T-helper 1 cell treated with Interleukin-12 subunit alpha and Interleukin-12 subunit beta and Interleukin-4 antibody, amounts not matched to agents 30 ng/mL and 1 ng/mL, for 36 hours (primary cell): ENCODE measurements at regions not wholly inside any gene's neighbourhood (a gene's known extent, or its start where the extent isn't known, plus 50 kb on each side); places are given as distances from the start of the nearest gene placed in this dataset.
"Not testable (repeated sequence)": the region's sequence is repeated elsewhere in the genome, so short reads cannot be mapped to it uniquely, and the experiment has no call there.

Source experiments
- intact Hi-C: fragments of 100-400 bp; cut with micrococcal nuclease; formaldehyde crosslinking; loops from one replicate; pipeline ENCODE4 v1.15.1; 2024

DNA sequence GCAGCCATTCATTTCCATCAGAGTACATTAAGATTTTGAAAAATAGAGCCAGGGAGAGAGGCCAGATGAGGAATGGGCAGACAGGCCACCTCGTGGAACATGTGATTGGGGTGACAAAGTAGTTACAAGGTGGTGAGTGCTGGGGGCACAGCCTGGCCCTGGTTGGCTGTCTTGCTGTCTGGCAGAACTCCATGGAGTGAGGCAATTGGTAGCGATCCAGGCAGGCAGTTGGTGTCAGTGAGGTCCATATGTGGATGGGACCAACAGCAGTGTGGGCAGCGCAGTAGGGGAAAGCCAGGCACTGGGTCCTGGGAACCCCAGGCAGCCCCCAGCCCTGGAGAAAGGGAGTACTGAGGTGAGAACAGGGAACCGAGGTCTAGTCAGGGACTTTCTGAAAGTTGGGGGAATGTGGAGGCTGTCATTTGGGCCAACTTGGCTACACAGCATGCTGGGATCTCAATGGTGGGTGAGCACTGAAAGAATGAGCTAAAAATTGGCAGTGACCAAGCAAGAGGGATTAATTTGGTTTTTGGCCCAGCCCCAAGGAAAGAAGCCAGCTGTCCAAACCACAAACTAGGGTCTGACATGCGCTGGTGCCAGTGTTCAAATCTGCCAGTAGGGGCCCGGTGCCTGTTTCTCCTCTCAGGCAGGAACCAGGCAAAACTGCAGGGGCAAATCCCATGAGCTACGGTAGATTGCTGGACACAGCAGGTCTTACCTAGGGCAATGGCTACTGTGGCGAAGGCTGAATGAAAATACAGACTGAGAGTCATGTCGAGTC is 61.4 kb upstream of the E2F3 start:
- intact Hi-C loops: no loop called here

DNA sequence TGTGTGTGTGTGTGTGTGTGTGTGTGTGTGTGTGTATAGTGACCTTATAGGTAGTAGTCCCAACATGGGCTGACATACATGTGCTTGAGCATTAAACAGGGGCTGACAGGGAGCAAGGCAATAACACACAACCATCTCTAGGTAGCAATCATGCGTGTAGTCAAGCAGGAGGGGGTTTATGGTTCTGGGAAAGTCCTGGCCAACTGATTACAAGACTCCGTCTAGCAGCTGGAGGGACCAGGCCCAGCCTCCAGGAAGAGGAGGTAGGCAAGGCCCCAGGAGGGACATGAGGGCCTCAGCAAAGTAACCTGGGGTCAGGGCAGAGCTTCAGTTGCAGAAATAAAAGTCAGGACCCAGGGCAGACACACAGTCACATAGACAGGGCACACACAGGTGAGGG is 60.6 kb upstream of the E2F3 start:
- intact Hi-C loops: no loop called here

DNA sequence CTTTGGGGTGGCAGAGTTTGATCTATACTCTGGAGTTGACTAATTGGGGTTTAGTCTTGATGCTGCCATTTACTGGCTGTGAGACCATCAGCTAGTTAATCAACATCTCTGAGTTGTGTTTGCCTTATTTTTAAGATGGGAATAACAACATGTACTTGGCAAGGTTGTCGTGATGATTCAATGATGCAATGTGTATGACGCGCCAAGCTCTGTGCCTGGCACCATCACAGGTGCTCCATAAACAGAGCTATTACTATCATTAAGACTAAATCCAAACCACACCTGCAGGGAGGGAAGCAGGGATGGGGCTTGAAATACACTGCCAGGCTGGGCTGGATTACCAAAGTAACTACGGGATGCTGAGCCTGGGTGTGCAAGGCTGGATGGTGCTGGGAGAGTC is 60.1 kb upstream of the E2F3 start:
- intact Hi-C loops: no loop called here

GRCh38 chr6:20346948-20347347 is 54.7 kb upstream of the E2F3 start:
- intact Hi-C loops: not testable (repeated sequence)

GRCh38 chr6:20348041-20348440 is 53.6 kb upstream of the E2F3 start:
- intact Hi-C loops: no loop called here

GRCh38 chr6:20349225-20349624 is 52.5 kb upstream of the E2F3 start:
- intact Hi-C loops: no loop called here

DNA sequence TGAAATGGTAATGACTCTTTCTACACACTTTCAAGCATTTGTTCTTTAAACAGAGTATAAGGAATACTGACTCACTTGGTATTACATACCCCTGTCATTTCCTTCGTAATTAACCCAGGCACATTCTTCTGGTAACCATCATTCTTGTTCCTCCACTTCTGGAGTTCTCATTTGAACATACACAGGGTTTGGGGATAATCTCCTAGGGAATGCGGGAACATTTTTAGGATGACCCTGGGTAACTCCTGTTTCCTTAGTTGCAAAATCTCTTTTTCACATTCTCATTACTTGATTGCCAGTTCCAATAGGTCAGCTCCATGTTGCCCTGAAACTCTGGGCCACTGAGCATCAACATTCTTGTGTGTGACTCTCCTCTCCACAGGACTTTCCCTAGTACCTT is 51.5 kb upstream of the E2F3 start:
- intact Hi-C loops: no loop called here

DNA sequence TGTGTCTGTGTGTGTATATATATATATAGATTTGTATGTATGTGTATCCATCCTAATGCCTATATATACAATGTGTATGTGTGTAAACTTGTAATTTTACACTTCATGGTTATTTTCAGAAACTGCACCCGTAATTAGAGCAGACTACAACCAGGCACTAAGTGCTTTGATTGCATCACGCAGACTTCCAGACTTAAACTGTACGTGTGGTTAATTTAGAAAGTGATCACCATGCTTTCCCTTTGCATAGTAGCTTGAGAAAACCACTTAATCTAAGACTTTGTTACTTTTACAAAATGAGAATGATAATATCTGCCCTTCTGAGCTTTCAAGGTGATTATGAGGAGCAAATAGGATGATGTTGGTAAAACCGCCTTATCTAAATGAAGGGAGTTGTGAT is 50.1 kb upstream of the E2F3 start:
- intact Hi-C loops: no loop called here
